Skeletal muscle tissue (tissue), 3 donors: ENCODE measurements at regions not wholly inside any gene's neighbourhood (a gene's known extent, or its start where the extent isn't known, plus 50 kb on each side); places are given as distances from the start of the nearest gene placed in this dataset.
"Not testable (repeated sequence)": the region's sequence is repeated elsewhere in the genome, so short reads cannot be mapped to it uniquely, and the experiment has no call there.

Source experiments
- H3K27ac ChIP-seq: one replicate; pipeline ENCODE4 v1.7.0; 2013; ENCODE audit warnings: mild to moderate bottlenecking, low read depth, low read length, inconsistent platforms
- H3K27me3 ChIP-seq, 3 donors: one replicate each; pipeline ENCODE4 v1.7.0; 2013; ENCODE audit warnings: low read length in 3 of 3; ENCODE audit not compliant: control insufficient read depth in 3 of 3, insufficient read depth in 3 of 3
- H3K36me3 ChIP-seq, 3 donors: one replicate each; pipeline ENCODE4 v1.7.0; 2013; ENCODE audit warnings: low read length in 3 of 3; ENCODE audit not compliant: control insufficient read depth in 3 of 3, insufficient read depth in 3 of 3
- H3K4me1 ChIP-seq, 3 donors: one replicate each; pipeline ENCODE4 v1.7.0; 2013; ENCODE audit warnings: low read length in 3 of 3, mild to moderate bottlenecking in 3 of 3; ENCODE audit not compliant: control insufficient read depth in 3 of 3, insufficient read depth in 3 of 3
- H3K4me3 ChIP-seq, 3 donors: one replicate each; pipeline ENCODE4 v1.7.0; 2013; ENCODE audit warnings: low read length in 3 of 3
- H3K9ac ChIP-seq, 3 donors: one replicate each; pipeline ENCODE4 v1.7.0; 2013; ENCODE audit warnings: low read length in 3 of 3, mild to moderate bottlenecking in 3 of 3, moderate library complexity in 2 of 3, low read depth in 1 of 3
- H3K9me3 ChIP-seq, 3 donors: one replicate each; pipeline ENCODE4 v1.7.0; 2013; ENCODE audit warnings: low read length in 3 of 3; ENCODE audit not compliant: control insufficient read depth in 3 of 3
- donor health status: Osteomylitis.

DNA sequence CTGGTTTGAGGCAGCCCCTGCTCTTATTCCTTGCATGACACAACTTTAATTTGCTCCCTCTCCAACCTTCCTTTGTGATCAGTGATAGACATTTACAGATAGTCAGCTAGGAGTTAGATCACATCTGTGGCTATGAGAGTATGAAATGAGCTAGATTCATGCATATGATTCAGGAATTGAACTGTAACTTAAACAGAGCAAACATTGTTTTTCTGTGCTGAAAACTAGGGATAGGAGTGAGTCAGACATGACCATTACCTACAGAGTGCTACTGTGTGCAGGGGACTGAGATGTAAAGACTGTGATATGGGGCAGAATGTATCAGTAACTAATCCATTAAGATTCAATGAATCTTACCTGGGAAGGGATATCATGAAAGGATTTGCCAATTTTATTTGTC lies 279.4 kb upstream of the SPTLC3 start:
- Histone ChIP-seq H3K9me3 (no peaks in the 10 kb centered on the region), H3K27ac (no peak overlapping the region), H3K9ac (no peak overlapping the region), H3K4me1 (no peaks in the 10 kb centered on the region), H3K4me3 (no peak overlapping the region), H3K36me3 (no peaks in the 10 kb centered on the region), H3K27me3 (no peaks in the 10 kb centered on the region)

DNA sequence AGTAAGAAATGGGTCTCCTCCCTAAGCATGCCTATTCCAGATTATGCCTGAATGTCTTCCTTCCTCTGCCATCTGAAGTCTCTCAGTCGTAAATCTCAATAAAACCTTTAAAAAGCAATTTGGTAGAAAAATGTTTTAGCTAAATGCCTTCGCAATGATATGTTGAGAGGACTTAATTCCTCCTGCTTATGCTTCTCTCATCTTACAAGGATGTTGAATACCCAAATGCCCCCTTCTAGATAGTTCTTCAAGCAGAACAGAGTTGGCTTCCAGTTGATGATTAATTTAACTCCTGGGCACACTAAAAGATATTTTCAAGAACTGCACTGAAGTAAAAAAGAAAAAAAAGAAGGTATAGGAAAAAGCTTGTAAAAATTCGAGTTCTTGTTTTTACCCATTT lies 275.0 kb upstream of the SPTLC3 start:
- H3K27me3 ChIP-seq, result no peaks in the 10 kb centered on the region
- H3K9me3 ChIP-seq, result no peaks in the 10 kb centered on the region
- no peaks in the 10 kb centered on the region for H3K4me1 ChIP-seq
- no peak overlapping the region for H3K4me3 ChIP-seq
- no peaks in the 10 kb centered on the region for H3K36me3 ChIP-seq
- no peak overlapping the region for H3K9ac ChIP-seq
- H3K27ac ChIP-seq, result no peak overlapping the region

DNA sequence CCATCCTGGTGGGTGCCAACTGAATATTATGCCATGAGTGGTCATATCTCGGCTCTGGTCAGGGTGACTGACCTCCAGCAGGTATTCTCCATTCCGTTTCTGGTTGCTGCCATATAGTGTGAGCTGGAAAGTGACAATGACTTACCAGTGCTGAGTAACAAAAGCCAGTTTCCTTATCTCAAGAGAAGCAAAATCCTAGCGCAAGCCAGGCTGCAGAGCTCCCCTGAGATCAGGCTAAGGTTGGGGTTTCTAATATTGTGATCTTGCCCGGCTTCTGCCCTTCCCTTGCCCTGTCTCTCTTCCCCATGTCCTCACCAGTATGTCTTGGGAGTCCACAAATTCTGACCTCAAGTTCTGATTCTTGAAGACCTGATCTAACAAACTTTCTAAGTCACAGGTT lies 271.3 kb upstream of the SPTLC3 start:
- no peak overlapping the region for H3K27ac ChIP-seq
- no peak overlapping the region for H3K4me3 ChIP-seq
- H3K36me3 ChIP-seq, result no peaks in the 10 kb centered on the region
- no peaks in the 10 kb centered on the region for H3K4me1 ChIP-seq
- H3K9ac ChIP-seq, result no peak overlapping the region
- no peaks in the 10 kb centered on the region for H3K9me3 ChIP-seq
- no peaks in the 10 kb centered on the region for H3K27me3 ChIP-seq

DNA sequence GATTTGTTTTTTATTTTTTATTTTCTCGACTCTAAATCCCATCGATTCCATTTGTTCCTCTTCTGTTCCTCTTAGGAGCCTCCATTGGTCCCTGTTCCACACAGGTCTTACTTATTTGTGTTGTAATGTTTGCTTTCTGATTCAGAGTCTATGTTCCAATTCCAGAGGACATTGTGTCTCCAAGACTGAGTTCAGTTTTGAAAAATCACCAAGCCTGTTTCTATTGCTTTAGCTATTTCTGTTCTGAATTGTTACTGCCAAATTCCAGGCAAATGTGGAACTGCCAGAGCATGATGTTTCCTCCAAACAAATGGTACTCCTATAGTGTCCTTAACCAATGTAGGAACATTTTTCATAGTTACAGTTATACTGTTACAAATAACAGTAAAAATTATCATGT lies 270.9 kb upstream of the SPTLC3 start:
- Histone ChIP-seq H3K27me3 (no peaks in the 10 kb centered on the region), H3K9ac (no peak overlapping the region), H3K36me3 (no peaks in the 10 kb centered on the region), H3K4me3 (no peak overlapping the region), H3K9me3 (no peaks in the 10 kb centered on the region), H3K4me1 (no peaks in the 10 kb centered on the region), H3K27ac (no peak overlapping the region)

DNA sequence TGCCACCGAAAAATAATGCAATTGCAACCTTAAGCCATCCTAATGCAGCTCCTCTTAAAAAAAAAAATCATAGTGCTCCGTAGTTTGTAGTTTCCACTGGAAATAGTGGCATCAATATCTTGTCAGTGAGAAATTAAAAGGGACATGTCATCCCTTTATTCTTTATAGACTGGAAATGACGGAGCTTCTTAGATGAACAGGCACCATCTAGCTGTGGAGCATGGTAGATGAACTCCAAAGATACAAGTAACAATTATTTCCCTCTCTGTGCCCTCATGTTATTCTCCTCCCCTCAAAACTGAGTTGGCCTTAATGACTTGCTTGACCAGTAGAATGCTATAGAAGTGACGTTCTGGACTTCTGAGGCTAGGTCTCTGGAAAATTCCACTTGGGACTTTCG lies 268.1 kb upstream of the SPTLC3 start:
- Histone ChIP-seq H3K4me1 (no peaks in the 10 kb centered on the region), H3K27ac (no peak overlapping the region), H3K36me3 (no peaks in the 10 kb centered on the region), H3K9me3 (no peaks in the 10 kb centered on the region), H3K27me3 (no peaks in the 10 kb centered on the region), H3K9ac (no peak overlapping the region), H3K4me3 (no peak overlapping the region)

DNA sequence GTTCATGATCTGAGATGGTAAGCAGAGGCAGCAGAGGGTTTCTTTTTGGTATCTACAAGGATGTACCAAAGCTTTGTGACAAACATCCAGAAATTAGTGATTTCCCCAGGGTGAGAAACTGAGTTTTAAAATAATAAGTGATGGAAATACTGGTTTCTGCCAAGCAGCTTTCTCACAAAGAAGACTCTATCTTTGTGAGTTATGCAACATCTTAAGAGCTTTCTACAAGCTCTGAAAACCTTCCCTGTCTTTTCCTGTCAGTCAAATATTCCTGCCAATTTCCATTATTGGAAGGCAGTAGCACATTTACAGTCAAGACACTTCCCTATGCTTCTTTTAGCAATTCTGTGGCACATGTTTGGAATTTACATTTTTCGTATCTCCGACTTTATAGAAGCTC lies 264.7 kb upstream of the SPTLC3 start:
- Histone ChIP-seq H3K9me3 (no peaks in the 10 kb centered on the region), H3K9ac (no peak overlapping the region), H3K27ac (no peak overlapping the region), H3K27me3 (no peaks in the 10 kb centered on the region), H3K4me1 (no peaks in the 10 kb centered on the region), H3K4me3 (no peak overlapping the region), H3K36me3 (no peaks in the 10 kb centered on the region)

DNA sequence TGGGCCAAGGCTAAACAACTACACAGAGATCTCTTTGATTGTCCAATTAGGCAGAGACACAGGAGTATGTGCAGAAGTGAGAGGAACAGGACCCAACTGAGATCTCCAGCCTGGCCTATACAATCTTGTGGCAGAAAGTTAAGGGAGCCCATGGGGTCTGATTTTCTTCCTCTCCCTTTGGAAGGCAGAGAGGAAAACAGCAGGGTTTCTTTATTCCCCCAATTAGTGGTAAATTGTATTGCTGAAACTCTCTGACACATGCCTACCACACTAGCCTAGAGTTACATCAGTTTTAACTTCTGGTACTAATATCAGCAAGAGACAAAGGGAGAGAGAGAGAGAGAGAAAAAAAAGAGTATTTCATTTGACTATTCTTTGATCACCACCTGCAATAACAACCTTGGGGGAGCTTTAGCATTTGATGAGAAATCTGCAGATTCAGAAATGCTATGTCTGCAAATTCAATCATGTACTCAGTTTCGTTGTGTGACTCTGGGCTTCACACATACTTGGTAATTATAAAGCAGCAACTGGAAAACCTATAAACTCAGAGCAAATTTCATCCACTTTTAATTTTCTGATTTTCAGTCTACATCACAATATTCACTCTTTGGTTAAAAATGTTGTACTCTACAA lies 260.3 kb upstream of the SPTLC3 start:
- H3K9me3 ChIP-seq, result no peaks in the 10 kb centered on the region
- no peak overlapping the region for H3K27ac ChIP-seq
- no peaks in the 10 kb centered on the region for H3K27me3 ChIP-seq
- H3K4me3 ChIP-seq, result no peak overlapping the region
- H3K4me1 ChIP-seq, result no peaks in the 10 kb centered on the region
- H3K9ac ChIP-seq, result no peak overlapping the region
- no peaks in the 10 kb centered on the region for H3K36me3 ChIP-seq

DNA sequence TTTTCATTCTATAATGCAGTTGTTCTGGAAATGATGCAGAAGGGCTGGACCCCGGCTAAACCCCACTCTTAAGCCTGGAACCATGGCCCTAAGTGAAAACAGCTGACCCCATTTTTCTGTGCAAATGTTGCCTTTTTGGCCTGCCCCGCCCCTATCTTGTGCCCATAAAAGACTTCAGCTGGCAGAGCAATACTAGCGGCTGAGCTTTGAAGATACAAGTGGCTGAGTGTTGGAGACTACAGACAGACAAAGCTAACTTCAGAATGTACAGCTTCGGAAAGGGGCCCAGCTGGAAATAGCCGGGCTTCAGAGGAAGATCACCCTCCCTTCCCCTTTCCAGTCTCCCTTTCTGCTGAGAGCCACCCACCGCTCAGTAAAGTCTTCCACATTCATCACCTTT lies 258.6 kb upstream of the SPTLC3 start:
- Histone ChIP-seq H3K9ac (no peak overlapping the region), H3K27me3 (no peaks in the 10 kb centered on the region), H3K4me1 (no peaks in the 10 kb centered on the region), H3K9me3 (no peaks in the 10 kb centered on the region), H3K27ac (no peak overlapping the region), H3K36me3 (no peaks in the 10 kb centered on the region), H3K4me3 (no peak overlapping the region)

DNA sequence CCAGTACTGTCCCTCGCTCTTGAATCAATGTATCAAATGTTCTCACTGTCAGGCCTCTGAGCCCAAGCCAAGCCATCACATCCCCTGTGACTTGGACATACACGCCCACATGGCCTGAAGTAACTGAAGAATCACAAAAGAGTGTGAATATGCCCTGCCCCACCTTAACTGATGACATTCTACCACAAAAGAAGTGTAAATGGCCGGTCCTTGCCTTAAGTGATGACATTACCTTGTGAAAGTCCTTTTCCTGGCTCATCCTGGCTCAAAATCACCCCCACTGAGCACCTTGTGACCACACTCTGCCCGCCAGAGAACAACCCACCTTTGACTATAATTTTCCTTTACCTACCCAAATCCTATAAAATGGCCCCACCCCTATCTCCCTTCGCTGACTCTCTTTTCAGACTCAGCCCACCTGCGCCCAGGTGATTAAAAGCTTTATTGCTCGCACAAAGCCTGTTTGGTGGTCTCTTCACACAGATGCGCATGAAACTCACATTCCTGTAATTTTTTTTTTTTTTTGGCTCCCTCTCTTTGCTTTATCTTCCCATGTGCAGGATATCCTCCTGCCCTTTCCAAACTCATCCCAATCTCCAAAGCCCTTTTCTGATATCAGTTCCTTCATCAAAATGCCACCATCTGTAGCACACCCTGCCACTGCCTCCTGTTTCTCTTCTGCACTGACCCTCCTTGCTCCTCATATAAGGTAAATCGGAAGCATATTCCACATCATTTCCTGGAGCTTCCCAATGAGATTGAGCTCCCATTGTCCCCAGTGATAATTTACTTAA lies 255.7 kb upstream of the SPTLC3 start:
- H3K9me3 ChIP-seq, H3K36me3 ChIP-seq, H3K27me3 ChIP-seq, H3K4me3 ChIP-seq, H3K9ac ChIP-seq, H3K4me1 ChIP-seq, H3K27ac ChIP-seq: not testable (repeated sequence)

DNA sequence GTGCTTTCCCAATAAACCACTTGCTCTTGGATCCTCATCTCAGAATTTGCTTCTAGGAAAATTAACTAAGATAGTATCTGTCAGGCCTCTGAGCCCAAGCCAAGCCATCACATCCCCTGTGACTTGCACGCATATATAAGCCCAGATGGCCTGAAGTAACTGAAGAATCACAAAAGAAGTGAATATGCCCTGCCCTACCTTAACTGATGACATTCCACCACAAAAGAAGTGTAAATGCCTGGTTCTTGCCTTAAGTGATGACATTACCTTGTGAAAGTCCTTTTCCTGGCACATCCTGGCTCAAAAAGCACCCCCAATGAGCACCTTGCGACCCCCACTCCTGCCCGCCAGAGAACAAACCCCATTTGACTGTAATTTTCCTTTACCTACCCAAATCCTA lies 255.0 kb upstream of the SPTLC3 start:
- not testable (repeated sequence) for H3K27ac ChIP-seq, H3K4me1 ChIP-seq, H3K9ac ChIP-seq, H3K36me3 ChIP-seq, H3K9me3 ChIP-seq, H3K27me3 ChIP-seq, H3K4me3 ChIP-seq
